Parathyroid adenoma (tissue), 2 donors: ENCODE measurements at regions not wholly inside any gene's neighbourhood (a gene's known extent, or its start where the extent isn't known, plus 50 kb on each side); places are given as distances from the start of the nearest gene placed in this dataset.
"Not testable (repeated sequence)": the region's sequence is repeated elsewhere in the genome, so short reads cannot be mapped to it uniquely, and the experiment has no call there.

Source experiments
- H2AFZ ChIP-seq: fragments of 300-600 bp; sonication (generic); one replicate; pipeline ENCODE4 v1.7.0; 2017; ENCODE audit warnings: antibody characterized with exemption, mild to moderate bottlenecking
- H3K27ac ChIP-seq: fragments of 300-600 bp; sonication (generic); one replicate; pipeline ENCODE4 v1.7.0; 2017
- H3K27me3 ChIP-seq: fragments of 300-600 bp; sonication (generic); one replicate; pipeline ENCODE4 v1.7.0; 2017; ENCODE audit warnings: low read length; ENCODE audit not compliant: control insufficient read depth, insufficient read depth
- H3K36me3 ChIP-seq: fragments of 300-600 bp; sonication (generic); one replicate; pipeline ENCODE4 v1.7.0; 2017; ENCODE audit warnings: low read length; ENCODE audit not compliant: control insufficient read depth, insufficient read depth
- H3K4me1 ChIP-seq: fragments of 300-600 bp; sonication (generic); one replicate; pipeline ENCODE4 v1.7.0; 2017; ENCODE audit warnings: control low read depth
- H3K4me2 ChIP-seq: fragments of 300-600 bp; sonication (generic); one replicate; pipeline ENCODE4 v1.7.0; 2017; ENCODE audit warnings: low read length
- H3K4me3 ChIP-seq: fragments of 300-600 bp; sonication (generic); one replicate; pipeline ENCODE4 v1.7.0; 2017; ENCODE audit warnings: low read depth, low read length
- H3K79me2 ChIP-seq: fragments of 300-600 bp; sonication (generic); one replicate; pipeline ENCODE4 v1.7.0; 2017; ENCODE audit warnings: control low read depth
- H3K9ac ChIP-seq: fragments of 300-600 bp; sonication (generic); one replicate; pipeline ENCODE4 v1.7.0; 2017; ENCODE audit warnings: mild to moderate bottlenecking
- H3K9me3 ChIP-seq: fragments of 300-600 bp; sonication (generic); one replicate; pipeline ENCODE4 v1.7.0; 2017; ENCODE audit warnings: low read length; ENCODE audit not compliant: control insufficient read depth
- TF ChIP-seq, protein P1 (sequence below): fragments of 300-600 bp; sonication (generic); IDR thresholded peaks from one replicate; pipeline ENCODE4 v1.7.0; 2017; ENCODE audit warnings: antibody characterized with exemption, mild to moderate bottlenecking
- donor health status: primary hyperparathyroidism.

DNA sequence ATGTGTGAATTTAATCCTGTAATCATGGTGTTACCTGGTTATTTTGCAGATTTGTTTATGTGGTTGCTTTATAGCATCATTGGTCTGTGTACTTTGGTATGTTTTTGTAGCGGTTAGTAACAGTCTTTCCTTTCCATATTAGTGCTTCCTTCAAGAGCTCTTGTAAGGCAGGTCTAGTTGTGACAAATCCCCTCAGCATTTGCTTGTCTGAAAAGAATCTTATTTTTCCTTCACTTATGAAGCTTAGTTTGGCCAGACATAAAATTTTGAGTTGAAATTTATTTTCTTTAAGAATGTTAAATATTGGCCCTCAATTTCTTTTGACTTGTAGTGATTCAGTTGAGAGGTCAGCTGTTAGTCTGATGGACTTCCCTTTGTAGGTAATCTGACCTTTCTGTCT, 1096.1 kb upstream of the SLIT2 start:
- Histone ChIP-seq H3K4me1 (no peaks in the 10 kb centered on the region), H3K4me3 (no peak overlapping the region), H3K27ac (no peak overlapping the region), H2AFZ (no peak overlapping the region), H3K79me2 (no peaks in the 10 kb centered on the region), H3K27me3 (no peaks in the 10 kb centered on the region), H3K9me3 (no peaks in the 10 kb centered on the region), H3K9ac (no peak overlapping the region), H3K36me3 (no peaks in the 10 kb centered on the region), H3K4me2 (no peak overlapping the region)
- TF ChIP-seq, protein P1, sequence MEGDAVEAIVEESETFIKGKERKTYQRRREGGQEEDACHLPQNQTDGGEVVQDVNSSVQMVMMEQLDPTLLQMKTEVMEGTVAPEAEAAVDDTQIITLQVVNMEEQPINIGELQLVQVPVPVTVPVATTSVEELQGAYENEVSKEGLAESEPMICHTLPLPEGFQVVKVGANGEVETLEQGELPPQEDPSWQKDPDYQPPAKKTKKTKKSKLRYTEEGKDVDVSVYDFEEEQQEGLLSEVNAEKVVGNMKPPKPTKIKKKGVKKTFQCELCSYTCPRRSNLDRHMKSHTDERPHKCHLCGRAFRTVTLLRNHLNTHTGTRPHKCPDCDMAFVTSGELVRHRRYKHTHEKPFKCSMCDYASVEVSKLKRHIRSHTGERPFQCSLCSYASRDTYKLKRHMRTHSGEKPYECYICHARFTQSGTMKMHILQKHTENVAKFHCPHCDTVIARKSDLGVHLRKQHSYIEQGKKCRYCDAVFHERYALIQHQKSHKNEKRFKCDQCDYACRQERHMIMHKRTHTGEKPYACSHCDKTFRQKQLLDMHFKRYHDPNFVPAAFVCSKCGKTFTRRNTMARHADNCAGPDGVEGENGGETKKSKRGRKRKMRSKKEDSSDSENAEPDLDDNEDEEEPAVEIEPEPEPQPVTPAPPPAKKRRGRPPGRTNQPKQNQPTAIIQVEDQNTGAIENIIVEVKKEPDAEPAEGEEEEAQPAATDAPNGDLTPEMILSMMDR = no peak

GRCh38 chr4:19154267-19154666, 1097.4 kb upstream of the SLIT2 start:
- not testable (repeated sequence) for H2AFZ ChIP-seq

DNA sequence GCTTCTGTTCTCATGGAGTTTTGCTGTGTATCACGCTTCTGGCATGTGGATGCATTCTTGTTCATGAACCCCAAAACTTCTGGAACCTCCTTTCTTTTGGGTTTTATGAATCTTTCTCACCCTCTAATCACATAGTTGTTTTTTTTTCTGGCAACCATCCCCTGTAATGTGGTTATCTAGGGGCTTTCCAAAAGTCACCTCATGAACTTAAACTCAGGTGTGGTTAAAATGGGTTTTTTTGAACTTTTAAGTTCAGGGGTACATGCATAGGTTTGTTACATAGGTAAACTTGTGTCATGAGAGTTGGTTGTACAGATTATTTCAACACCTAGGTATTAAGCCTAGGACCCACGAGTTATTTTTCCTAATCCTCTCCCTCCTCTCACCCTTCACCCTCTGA, 1099.4 kb upstream of the SLIT2 start:
- Histone ChIP-seq H2AFZ (no peak overlapping the region), H3K9me3 (no peaks in the 10 kb centered on the region), H3K27ac (no peak overlapping the region), H3K4me1 (no peaks in the 10 kb centered on the region), H3K4me3 (no peak overlapping the region), H3K4me2 (no peak overlapping the region), H3K36me3 (no peaks in the 10 kb centered on the region), H3K27me3 (no peaks in the 10 kb centered on the region), H3K9ac (no peak overlapping the region), H3K79me2 (no peaks in the 10 kb centered on the region)
- TF ChIP-seq, protein P1 = no peak

More at GRCh38 chr4:19154267-19154666, 1097.4 kb upstream of the SLIT2 start:
- H3K27me3 ChIP-seq, H3K9ac ChIP-seq, H3K4me2 ChIP-seq, H3K4me3 ChIP-seq, H3K36me3 ChIP-seq, H3K79me2 ChIP-seq, H3K4me1 ChIP-seq, H3K27ac ChIP-seq, H3K9me3 ChIP-seq: not testable (repeated sequence)

GRCh38 chr4:19151684-19152083, 1100.0 kb upstream of the SLIT2 start:
- no peak overlapping the region for H2AFZ ChIP-seq
- no peaks in the 10 kb centered on the region for H3K36me3 ChIP-seq
- no peak overlapping the region for H3K4me3 ChIP-seq
- H3K4me2 ChIP-seq = no peak overlapping the region
- no peaks in the 10 kb centered on the region for H3K79me2 ChIP-seq
- H3K4me1 ChIP-seq = no peaks in the 10 kb centered on the region
- no peaks in the 10 kb centered on the region for H3K9me3 ChIP-seq
- no peaks in the 10 kb centered on the region for H3K27me3 ChIP-seq
- no peak overlapping the region for H3K27ac ChIP-seq
- H3K9ac ChIP-seq = no peak overlapping the region
- TF ChIP-seq, protein P1 = no peak

GRCh38 chr4:19146038-19146437, 1105.7 kb upstream of the SLIT2 start:
- Histone ChIP-seq H3K9ac (no peak overlapping the region), H3K79me2 (no peaks in the 10 kb centered on the region), H3K27me3 (no peaks in the 10 kb centered on the region), H3K36me3 (no peaks in the 10 kb centered on the region), H3K4me1 (no peaks in the 10 kb centered on the region), H3K4me2 (no peak overlapping the region), H3K27ac (no peak overlapping the region), H3K9me3 (no peaks in the 10 kb centered on the region), H3K4me3 (no peak overlapping the region), H2AFZ (no peak overlapping the region)
- TF ChIP-seq, protein P1 = no peak
